ENCODE measurements at regions not wholly inside any gene's neighbourhood (a gene's known extent, or its start where the extent isn't known, plus 50 kb on each side); places are given as distances from the start of the nearest gene placed in this dataset.

DNA sequence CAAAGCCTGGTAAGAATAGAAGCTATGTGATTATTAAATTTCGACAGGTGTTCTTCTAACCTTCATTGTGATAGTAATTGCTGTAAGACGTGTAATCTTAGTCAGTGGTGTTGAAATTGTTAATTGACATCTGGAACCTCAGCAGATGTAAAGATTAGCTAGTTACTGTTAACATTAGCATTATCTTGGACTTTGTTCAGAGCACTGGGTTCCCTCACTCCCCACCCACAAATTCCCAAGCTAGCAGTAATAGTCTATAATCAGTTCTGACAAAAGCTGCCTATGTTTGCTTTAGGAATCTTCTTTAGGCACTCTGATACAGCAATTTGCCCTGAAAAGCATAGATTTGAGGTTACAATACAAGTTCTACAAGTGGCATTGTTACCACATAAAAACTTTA is 233.7 kb downstream of the EN1 start:
- no peaks in the 10 kb centered on the region for H3K9me3 Mint-ChIP-seq
- H3K27ac Mint-ChIP-seq, result no peak overlapping the region
- H3K4me3 Mint-ChIP-seq, result no peak overlapping the region
- no peaks in the 10 kb centered on the region for H3K36me3 Mint-ChIP-seq (ENCODE audit: low read depth)
- ATAC-seq (replicated peaks), result no peak
- H3K4me1 Mint-ChIP-seq, result no peaks in the 10 kb centered on the region
- peaks cover 18% of the 10 kb centered on the region for H3K27me3 Mint-ChIP-seq

GRCh38 chr2:118611691-118612090 is 235.8 kb downstream of the EN1 start:
- H3K27me3 Mint-ChIP-seq, result peaks cover 22% of the 10 kb centered on the region
- peaks cover 4% of the 10 kb centered on the region for H3K9me3 Mint-ChIP-seq
- no peak overlapping the region for H3K4me3 Mint-ChIP-seq
- no peak overlapping the region for H3K27ac Mint-ChIP-seq
- no peaks in the 10 kb centered on the region for H3K4me1 Mint-ChIP-seq
- no peaks in the 10 kb centered on the region for H3K36me3 Mint-ChIP-seq (ENCODE audit: low read depth)
- no peak for ATAC-seq (replicated peaks)

- Mint-ChIP-seq H3K4me1 (no peaks in the 10 kb centered on the region), H3K27ac (no peak overlapping the region), H3K27me3 (peaks cover 14% of the 10 kb centered on the region), H3K36me3 (ENCODE audit: low read depth) (no peaks in the 10 kb centered on the region), H3K4me3 (no peak overlapping the region), H3K9me3 (peaks cover 4% of the 10 kb centered on the region)
- no peak for ATAC-seq (replicated peaks)
Measured at GRCh38 chr2:118609138-118609537, 238.3 kb downstream of the EN1 start.

DNA sequence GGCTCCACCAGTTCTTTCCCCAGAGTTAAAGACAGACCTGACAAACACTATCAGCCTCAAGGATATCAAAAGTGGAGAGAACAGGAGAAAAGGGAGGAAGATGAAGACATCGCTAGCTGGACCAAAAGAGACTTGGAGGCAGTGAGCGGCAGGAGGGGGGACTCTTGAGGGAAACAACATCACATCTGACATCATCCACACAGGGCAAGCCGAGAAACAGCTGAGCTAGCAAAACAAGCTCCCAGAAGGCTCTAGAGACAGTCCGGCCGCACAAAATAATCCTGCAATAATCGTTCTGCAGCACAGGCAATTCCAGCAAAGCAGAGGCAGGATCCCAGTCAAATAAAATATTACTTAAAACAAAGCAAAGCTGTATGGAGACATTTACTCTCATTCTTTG is 239.8 kb downstream of the EN1 start:
- Mint-ChIP-seq H3K4me1 (no peaks in the 10 kb centered on the region), H3K27me3 (peaks cover 13% of the 10 kb centered on the region), H3K36me3 (ENCODE audit: low read depth) (no peaks in the 10 kb centered on the region), H3K9me3 (peaks cover 4% of the 10 kb centered on the region), H3K4me3 (no peak overlapping the region), H3K27ac (no peak overlapping the region)
- no peak for ATAC-seq (replicated peaks)

GRCh38 chr2:118604811-118605210 is 242.6 kb downstream of the EN1 start:
- Mint-ChIP-seq H3K4me3 (no peak overlapping the region), H3K27me3 (peaks cover 4% of the 10 kb centered on the region), H3K4me1 (no peaks in the 10 kb centered on the region)

GRCh38 chr2:118604371-118604770 is 243.1 kb downstream of the EN1 start:
- Mint-ChIP-seq H3K4me1 (no peaks in the 10 kb centered on the region), H3K36me3 (ENCODE audit: low read depth) (no peaks in the 10 kb centered on the region), H3K27ac (no peak overlapping the region), H3K9me3 (peaks cover 9% of the 10 kb centered on the region), H3K4me3 (no peak overlapping the region), H3K27me3 (peaks cover 4% of the 10 kb centered on the region)
- ATAC-seq (replicated peaks), result no peak

More at GRCh38 chr2:118604811-118605210, 242.6 kb downstream of the EN1 start:
- Mint-ChIP-seq H3K36me3 (ENCODE audit: low read depth) (no peaks in the 10 kb centered on the region), H3K27ac (no peak overlapping the region), H3K9me3 (peaks cover 9% of the 10 kb centered on the region)
- no peak for ATAC-seq (replicated peaks)

DNA sequence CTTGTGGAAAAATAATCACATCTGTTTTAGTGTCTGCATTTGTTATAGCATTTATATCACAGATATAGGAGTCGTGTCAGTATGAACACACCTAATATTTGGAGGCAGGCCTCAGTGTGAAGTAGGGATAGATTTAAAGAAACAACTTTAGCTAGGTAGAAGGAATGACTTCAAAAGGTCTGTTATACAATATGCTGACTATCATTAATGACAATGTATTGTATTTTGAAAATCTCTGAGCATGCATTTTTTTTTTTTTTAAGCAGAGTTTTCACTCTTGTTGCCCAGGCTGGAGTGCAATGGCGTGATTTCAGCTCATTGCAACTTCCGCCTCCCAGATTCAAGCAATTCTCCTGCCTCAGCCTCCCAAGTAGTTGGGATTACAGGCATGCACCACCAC is 248.3 kb downstream of the EN1 start:
- H3K27me3 Mint-ChIP-seq, result peaks cover 3% of the 10 kb centered on the region
- no peak for ATAC-seq (replicated peaks)

DNA sequence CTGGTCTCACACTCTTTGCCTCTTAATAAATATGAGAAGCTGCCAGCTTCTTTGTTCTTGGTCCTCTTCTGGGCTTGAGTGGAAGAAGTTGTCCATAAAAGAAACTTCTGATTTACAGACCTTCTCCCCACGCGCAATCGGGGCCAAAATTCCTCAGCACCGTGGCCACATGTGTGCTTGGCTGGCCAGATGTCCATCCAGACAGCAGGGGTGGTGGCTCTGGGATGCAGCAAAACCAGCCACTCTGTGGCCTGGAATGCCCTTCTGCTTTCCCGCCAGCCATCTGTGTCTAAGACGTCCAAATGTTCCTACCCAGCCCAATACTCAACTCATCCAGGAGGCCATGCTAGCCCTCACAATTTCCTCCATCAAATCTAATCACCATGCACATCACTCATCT is 250.8 kb downstream of the EN1 start:
- H3K36me3 Mint-ChIP-seq (ENCODE audit: low read depth), result no peaks in the 10 kb centered on the region
- H3K4me3 Mint-ChIP-seq, result no peak overlapping the region
- peaks cover 9% of the 10 kb centered on the region for H3K9me3 Mint-ChIP-seq
- ATAC-seq (replicated peaks), result no peak
- H3K4me1 Mint-ChIP-seq, result no peaks in the 10 kb centered on the region
- no peak overlapping the region for H3K27ac Mint-ChIP-seq
- H3K27me3 Mint-ChIP-seq, result peaks cover 9% of the 10 kb centered on the region

More for the DNA sequence above, 248.3 kb downstream of the EN1 start:
- Mint-ChIP-seq H3K27ac (no peak overlapping the region), H3K4me1 (no peaks in the 10 kb centered on the region), H3K36me3 (ENCODE audit: low read depth) (no peaks in the 10 kb centered on the region), H3K4me3 (no peak overlapping the region), H3K9me3 (peaks cover 9% of the 10 kb centered on the region)

DNA sequence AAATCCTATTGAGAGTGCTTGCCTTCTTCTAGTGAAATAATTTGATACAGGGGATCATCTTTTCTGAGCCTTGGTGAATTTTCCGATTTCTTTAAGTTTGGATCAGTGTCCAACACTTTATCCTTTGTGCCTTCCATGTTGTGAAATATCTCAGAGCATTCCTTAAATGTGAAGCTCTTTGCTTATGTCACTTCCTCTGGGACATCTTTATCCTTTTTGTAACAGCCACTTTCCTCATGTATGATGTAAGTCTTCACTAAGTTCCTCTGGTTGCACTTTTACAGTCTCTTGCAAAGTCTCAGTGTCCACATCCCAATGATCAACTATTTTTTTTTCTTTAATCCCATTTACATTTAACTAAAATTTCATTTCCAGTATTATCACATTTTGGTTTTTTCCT is 254.2 kb downstream of the EN1 start:
- no peak for ATAC-seq (replicated peaks)
- H3K27me3 Mint-ChIP-seq, result peaks cover 12% of the 10 kb centered on the region
- no peaks in the 10 kb centered on the region for H3K4me1 Mint-ChIP-seq
- no peak overlapping the region for H3K4me3 Mint-ChIP-seq
- peaks cover 3% of the 10 kb centered on the region for H3K9me3 Mint-ChIP-seq
- no peak overlapping the region for H3K27ac Mint-ChIP-seq
- H3K36me3 Mint-ChIP-seq (ENCODE audit: low read depth), result no peaks in the 10 kb centered on the region

GRCh38 chr2:118591223-118591622 is 256.2 kb downstream of the EN1 start:
- no peaks in the 10 kb centered on the region for H3K36me3 Mint-ChIP-seq (ENCODE audit: low read depth)
- H3K4me1 Mint-ChIP-seq, result no peaks in the 10 kb centered on the region
- no peaks in the 10 kb centered on the region for H3K9me3 Mint-ChIP-seq
- no peak overlapping the region for H3K27ac Mint-ChIP-seq
- ATAC-seq (replicated peaks), result no peak
- H3K27me3 Mint-ChIP-seq, result peaks cover 13% of the 10 kb centered on the region
- no peak overlapping the region for H3K4me3 Mint-ChIP-seq

- no peaks in the 10 kb centered on the region for H3K36me3 Mint-ChIP-seq (ENCODE audit: low read depth)
- H3K4me1 Mint-ChIP-seq, result no peaks in the 10 kb centered on the region
- peaks cover 13% of the 10 kb centered on the region for H3K27me3 Mint-ChIP-seq
- H3K27ac Mint-ChIP-seq, result no peak overlapping the region
- no peak for ATAC-seq (replicated peaks)
- no peak overlapping the region for H3K4me3 Mint-ChIP-seq
- no peaks in the 10 kb centered on the region for H3K9me3 Mint-ChIP-seq
Measured at GRCh38 chr2:118589721-118590120, 257.7 kb downstream of the EN1 start.

DNA sequence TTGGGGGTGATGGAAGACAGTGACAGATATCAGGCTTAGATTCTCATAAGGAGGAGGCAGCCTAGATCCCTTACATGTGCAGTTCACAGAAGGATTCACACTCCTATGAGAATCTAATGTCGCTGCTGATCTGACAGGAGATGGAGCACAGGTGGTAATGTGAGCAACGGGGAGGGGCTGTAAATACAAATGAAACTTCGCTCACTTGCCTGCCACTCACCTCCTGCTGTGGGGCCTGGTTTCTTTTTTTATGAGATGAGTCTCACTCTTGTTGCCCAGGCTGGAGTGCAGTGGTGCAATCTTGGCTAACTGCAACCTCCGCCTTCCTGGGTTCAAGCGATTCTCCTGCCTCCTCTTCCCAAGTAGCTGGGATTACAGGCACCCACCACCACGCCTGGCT is 258.6 kb downstream of the EN1 start:
- no peaks in the 10 kb centered on the region for H3K36me3 Mint-ChIP-seq (ENCODE audit: low read depth)
- H3K27me3 Mint-ChIP-seq, result peaks cover 13% of the 10 kb centered on the region
- no peaks in the 10 kb centered on the region for H3K4me1 Mint-ChIP-seq
- no peak overlapping the region for H3K27ac Mint-ChIP-seq
- no peaks in the 10 kb centered on the region for H3K9me3 Mint-ChIP-seq
- no peak overlapping the region for H3K4me3 Mint-ChIP-seq
- no peak for ATAC-seq (replicated peaks)

- H3K27ac Mint-ChIP-seq, result no peak overlapping the region
- ATAC-seq (replicated peaks), result no peak
- H3K27me3 Mint-ChIP-seq, result peaks cover 11% of the 10 kb centered on the region
- no peaks in the 10 kb centered on the region for H3K36me3 Mint-ChIP-seq (ENCODE audit: low read depth)
- no peaks in the 10 kb centered on the region for H3K4me1 Mint-ChIP-seq
- H3K4me3 Mint-ChIP-seq, result no peak overlapping the region
- no peaks in the 10 kb centered on the region for H3K9me3 Mint-ChIP-seq
Measured at GRCh38 chr2:118586312-118586711, 261.1 kb downstream of the EN1 start.

GRCh38 chr2:118584877-118585276 is 262.6 kb downstream of the EN1 start:
- Mint-ChIP-seq H3K4me1 (no peaks in the 10 kb centered on the region), H3K36me3 (ENCODE audit: low read depth) (no peaks in the 10 kb centered on the region), H3K27ac (no peak overlapping the region), H3K27me3 (peaks cover 11% of the 10 kb centered on the region), H3K9me3 (no peaks in the 10 kb centered on the region), H3K4me3 (no peak overlapping the region)
- ATAC-seq (replicated peaks), result no peak

- Mint-ChIP-seq H3K4me3 (no peak overlapping the region), H3K27me3 (peaks cover 11% of the 10 kb centered on the region), H3K27ac (no peak overlapping the region), H3K9me3 (no peaks in the 10 kb centered on the region), H3K4me1 (no peaks in the 10 kb centered on the region), H3K36me3 (ENCODE audit: low read depth) (no peaks in the 10 kb centered on the region)
- ATAC-seq (replicated peaks), result no peak
Measured at GRCh38 chr2:118584062-118584749, 263.2 kb downstream of the EN1 start.

- no peak overlapping the region for H3K27ac Mint-ChIP-seq
- H3K27me3 Mint-ChIP-seq, result peaks cover 15% of the 10 kb centered on the region
- ATAC-seq (replicated peaks), result no peak
- H3K4me1 Mint-ChIP-seq, result no peaks in the 10 kb centered on the region
- H3K9me3 Mint-ChIP-seq, result no peaks in the 10 kb centered on the region
- no peaks in the 10 kb centered on the region for H3K36me3 Mint-ChIP-seq (ENCODE audit: low read depth)
- no peak overlapping the region for H3K4me3 Mint-ChIP-seq
Measured at GRCh38 chr2:118582058-118582457, 265.4 kb downstream of the EN1 start.
